GM12878 (cell line): ENCODE measurements at regions not wholly inside any gene's neighbourhood (a gene's known extent, or its start where the extent isn't known, plus 50 kb on each side); places are given as distances from the start of the nearest gene placed in this dataset.

Experiments used
- ATAC-seq: fragments of 200-7000 bp; cut with Tn5 transposase; 3 replicates; pipeline ENCODE4 v1.9.1; 2020; ENCODE audit warnings: mild to moderate bottlenecking, moderate library complexity
- BruUV-seq: library from RNA; stranded (reverse); fragments of 400-500 nt; replicated peaks from 2 replicates; lab custom pipeline; 2021; lab: Mats Ljungman, UMichigan
- CTCF ChIA-PET: fragments of 300-600 bp; sonication (Branson Sonifier 250); formaldehyde crosslinking; extraction: SDS; loops from one replicate; lab custom pipeline; 2021; ENCODE audit warnings: inconsistent platforms; lab: Yijun Ruan, JAX
- POLR2A ChIA-PET: fragments of 350-600 bp; formaldehyde crosslinking; extraction: SDS; loops from one replicate; lab custom pipeline; 2021; ENCODE audit warnings: inconsistent platforms; lab: Charles Lee
- RAD21 ChIA-PET: fragments of 300-600 bp; sonication (Branson Sonifier 250); formaldehyde crosslinking; loops from one replicate; lab custom pipeline; 2023; ENCODE audit warnings: antibody characterized with exemption; ENCODE audit not compliant: unreplicated experiment; lab: Charles Lee
- SMC1A ChIA-PET: fragments of 300-600 bp; sonication (Branson Sonifier 250); formaldehyde crosslinking; loops from one replicate; lab custom pipeline; 2023; ENCODE audit not compliant: unreplicated experiment, uncharacterized antibody; lab: Charles Lee
- DNase-seq: peaks from one replicate; pipeline ENCODE4 v3.0.0-alpha.2; 2011; ENCODE audit warnings: low read depth, low spot score
- FAIRE-seq: peaks from 3 replicates; lab custom pipeline; 2011; peaks lifted over from hg19 to GRCh38; lab: Jason Lieb, UNC
- H2AFZ ChIP-seq: 2 replicates; pipeline ENCODE4 v1.6.0; 2011; ENCODE audit warnings: low read depth, low read length, control low read depth; ENCODE audit not compliant: control insufficient read depth
- H3K27ac ChIP-seq: 2 replicates; pipeline ENCODE4 v1.5.1; 2011; ENCODE audit warnings: control low read depth; ENCODE audit not compliant: control insufficient read depth, insufficient read depth
- H3K27me3 ChIP-seq, 2 experiments: replicated peaks in 1 of 2; 2 replicates each; pipeline versions ENCODE4 v1.6.0 to v1.6.1; 2011; ENCODE audit warnings: low read length in 1 of 2; ENCODE audit not compliant: control insufficient read depth in 2 of 2, insufficient read depth in 2 of 2
- H3K36me3 ChIP-seq, 2 experiments: 2 replicates each; pipeline ENCODE4 v1.5.1; 2011; ENCODE audit warnings: low read length in 1 of 2; ENCODE audit not compliant: control insufficient read depth in 2 of 2, insufficient read depth in 2 of 2
- H3K4me1 ChIP-seq: 2 replicates; pipeline ENCODE4 v1.6.1; 2011; ENCODE audit warnings: mild to moderate bottlenecking, low read length, moderate library complexity, mixed read lengths; ENCODE audit not compliant: control insufficient read depth, insufficient read depth
- H3K4me2 ChIP-seq: 2 replicates; pipeline ENCODE4 v1.6.0; 2011; ENCODE audit warnings: control low read depth; ENCODE audit not compliant: control insufficient read depth, insufficient read depth
- H3K4me3 ChIP-seq: fragments of 200-600 bp; sonication (generic); 2 replicates; pipeline ENCODE4 v1.5.1; 2016
- H3K79me2 ChIP-seq: 2 replicates; pipeline ENCODE4 v1.6.0; 2011; ENCODE audit warnings: low read length; ENCODE audit not compliant: control insufficient read depth, insufficient read depth
- H3K9ac ChIP-seq: 2 replicates; pipeline ENCODE4 v1.8.0; 2011; ENCODE audit warnings: low read length, control low read depth, mixed read lengths; ENCODE audit not compliant: control insufficient read depth, insufficient read depth
- H3K9me3 ChIP-seq: replicated peaks from 3 replicates; pipeline ENCODE4 v1.5.1; 2011; ENCODE audit warnings: mild to moderate bottlenecking, low read length; ENCODE audit not compliant: control insufficient read depth, insufficient read depth
- H4K20me1 ChIP-seq: 2 replicates; pipeline ENCODE4 v1.6.0; 2011; ENCODE audit not compliant: control insufficient read depth, insufficient read depth
- ATF7 ChIP-seq: fragments of 450-650 bp; IDR thresholded peaks from 2 replicates; pipeline ENCODE4 v1.6.1; 2016; ENCODE audit warnings: low read depth, mild to moderate bottlenecking
- BRCA1 ChIP-seq: IDR thresholded peaks from 2 replicates; pipeline ENCODE4 v1.6.1; 2011; ENCODE audit warnings: low read depth, low read length, improper control_type of control experiment
- E4F1 ChIP-seq: fragments of 450-650 bp; IDR thresholded peaks from 2 replicates; pipeline ENCODE4 v1.6.1; 2018; ENCODE audit warnings: borderline replicate concordance, mild to moderate bottlenecking; ENCODE audit not compliant: partially characterized antibody
- POLR2AphosphoS5 ChIP-seq: IDR thresholded peaks from 2 replicates; pipeline ENCODE4 v1.6.1; 2011; ENCODE audit warnings: mild to moderate bottlenecking, low read length, inconsistent platforms
- SPI1 ChIP-seq: IDR thresholded peaks from 2 replicates; pipeline ENCODE4 v1.6.1; 2011; ENCODE audit warnings: low read depth, mild to moderate bottlenecking, low read length, moderate library complexity, borderline replicate concordance; ENCODE audit not compliant: insufficient read depth
- ZNF24 ChIP-seq: fragments of 450-650 bp; IDR thresholded peaks from 2 replicates; pipeline ENCODE4 v1.6.1; 2017; ENCODE audit warnings: antibody characterized with exemption, mild to moderate bottlenecking
- WGBS: methylation state at CpG from one replicate; pipeline ENCODE4 v1.1.6; 2016; ENCODE audit warnings: low lambda C conversion rate; ENCODE audit not compliant: insufficient replicate concordance, insufficient coverage; ENCODE audit errors: missing lambda C conversion rate; 5-methylcytosine and 5-hydroxymethylcytosine counted together
- in situ Hi-C: fragments of 300-500 bp; cut with MboI; formaldehyde crosslinking; loops from 9 replicates; pipeline ENCODE4 v1.14.3; 2018; ENCODE audit warnings: mixed read lengths
- intact Hi-C: fragments of 100-400 bp; cut with micrococcal nuclease; formaldehyde crosslinking; loops from one replicate; pipeline ENCODE4 v1.14.2; 2022; ENCODE audit not compliant: unreplicated experiment

GRCh38 chr6:1461736-1462135 lies 72.4 kb downstream of the FOXF2 start:
- Histone ChIP-seq H3K4me2 (peak overlapping the region; percentile 13; the same call in 1 of the 2 replicates), H3K4me3 (no peak overlapping the region), H3K9me3 (no peaks in the 10 kb centered on the region; the same call in 1 of the 3 replicates), H3K79me2 (no peaks in the 10 kb centered on the region), H3K27ac (peak overlapping the region; percentile 11; the same call in 1 of the 2 replicates), H3K4me1 (peaks cover 4% of the 10 kb centered on the region; the same call in 1 of the 2 replicates), H2AFZ (peak overlapping the region; percentile 3; the same call in 1 of the 2 replicates), H3K9ac (no peak overlapping the region), H4K20me1 (no peaks in the 10 kb centered on the region)
- SMC1A ChIA-PET = interaction anchor here (1.2 to 3.8 kb wide), 3 partner anchors 9 to 25 kb away, joined by 3 to 21 read pairs (median 3); no protein-coding TSS in a partner anchor
- BruUV-seq = no TSS peak
- CTCF ChIA-PET = interaction anchor here (1.2 to 2.5 kb wide), 7 partner anchors 9 to 39 kb away, joined by 3 to 17 read pairs (median 4); no protein-coding TSS in a partner anchor
- WGBS = 46% methylated on average over 3 of the region's 3 CpGs
- DNase-seq (no peak), FAIRE-seq (peak; percentile 31), ATAC-seq (no peak; the same call in 2 of the 3 replicates)
- RAD21 ChIA-PET = interaction anchor here (1.0 to 2.1 kb wide), 3 partner anchors 9 to 25 kb away, joined by 3 to 12 read pairs (median 5); no protein-coding TSS in a partner anchor
- in situ Hi-C loops = no loop called here
- POLR2A ChIA-PET = interaction anchor here (0.6 to 1.3 kb wide), 4 partner anchors 9 to 1901 kb away, joined by 3 to 5 read pairs (median 3); no protein-coding TSS in a partner anchor
- intact Hi-C loops = no loop called here
- TF ChIP-seq SPI1 (no peak), ZNF24 (no peak), E4F1 (no peak), ATF7 (no peak), BRCA1 (no peak), POLR2AphosphoS5 (no peak)
- TF ChIP-seq, all 136 proteins: peak for 0
- Histone ChIP-seq H3K27me3 (no peaks in the 10 kb centered on the region), H3K36me3 (no peaks in the 10 kb centered on the region)
